Transverse colon (tissue), 4 donors: ENCODE measurements at regions not wholly inside any gene's neighbourhood (a gene's known extent, or its start where the extent isn't known, plus 50 kb on each side); places are given as distances from the start of the nearest gene placed in this dataset.

Experiments used
- DNase-seq: peaks from one replicate; pipeline ENCODE4 v3.0.0-alpha.2; 2019
- H3K27ac ChIP-seq, 4 donors: fragments of 200-600 bp; sonication (generic); 2 replicates each; pipeline ENCODE4 v1.5.1; 2016 to 2018; ENCODE audit warnings: inconsistent platforms in 4 of 4
- H3K27me3 ChIP-seq: fragments of 200-600 bp; sonication (generic); 2 replicates; pipeline ENCODE4 v1.5.1; 2017; ENCODE audit warnings: inconsistent platforms
- H3K36me3 ChIP-seq, 4 donors: fragments of 200-600 bp; sonication (generic); 2 replicates each; pipeline ENCODE4 v1.5.1; 2017 to 2019; ENCODE audit warnings: inconsistent platforms in 4 of 4
- H3K4me1 ChIP-seq, 4 donors: fragments of 200-600 bp; sonication (generic); 2 replicates each; pipeline ENCODE4 v1.5.1; 2017 to 2020; ENCODE audit warnings: inconsistent platforms in 4 of 4
- H3K4me3 ChIP-seq, 4 donors: fragments of 200-600 bp; sonication (generic); 1 replicate in 1 of 4; 2 replicates in 3 of 4; pipeline versions ENCODE4 v1.5.1 to v1.6.1; 2017 to 2019; ENCODE audit warnings: inconsistent platforms in 4 of 4
- H3K9me3 ChIP-seq, 2 donors: fragments of 200-600 bp; sonication (generic); 2 replicates each; pipeline ENCODE4 v1.5.1; 2017 to 2019; ENCODE audit warnings: inconsistent platforms in 2 of 2
- EP300 ChIP-seq: sonication (generic); formaldehyde crosslinking; IDR thresholded peaks from one replicate; pipeline ENCODE4 v1.6.1; 2017; ENCODE audit warnings: antibody characterized with exemption, low read depth
- POLR2A ChIP-seq: fragments of 450-650 bp; IDR thresholded peaks from one replicate; pipeline ENCODE4 v1.6.1; 2016; ENCODE audit warnings: antibody characterized with exemption, mild to moderate bottlenecking, moderate library complexity
- POLR2AphosphoS5 ChIP-seq, 3 donors: sonication (generic); formaldehyde crosslinking; IDR thresholded peaks; one replicate each; pipeline ENCODE4 v1.6.1; 2016; ENCODE audit warnings: antibody characterized with exemption in 3 of 3
- WGBS, 2 donors: methylation state at CpG; one replicate each; pipeline ENCODE4 v1.1.5; 2018; ENCODE audit warnings: low coverage in 1 of 2; 5-methylcytosine and 5-hydroxymethylcytosine counted together
- in situ Hi-C, 4 donors: fragments of 200-750 bp; cut with MboI; loops; one replicate each; pipeline versions ENCODE4 v1.15.0 to v1.15.1; 2017; ENCODE audit warnings: low sequenced_read_pairs in 3 of 4, low pct_ligation_motif_present in 1 of 4, low pct_unique_long_range_greater_than_20kb in 1 of 4
- intact Hi-C: fragments of 100-400 bp; cut with DNase I; formaldehyde crosslinking; loops from one replicate; pipeline ENCODE4 v1.15.1; 2023; ENCODE audit warnings: low total_unique reads
- TF ChIP-seq, protein P1 (sequence below), 5 experiments: fragments of 200-600 bp in 3 of 5; fragments of 450-650 bp in 2 of 5; sonication (generic) in 3 of 5; IDR thresholded peaks; 1 replicate in 2 of 5; 2 replicates in 3 of 5; pipeline ENCODE4 v1.5.1; 2016 to 2017; ENCODE audit warnings: antibody characterized with exemption in 5 of 5, inconsistent platforms in 3 of 5, mild to moderate bottlenecking in 2 of 5, moderate library complexity in 1 of 5

DNA sequence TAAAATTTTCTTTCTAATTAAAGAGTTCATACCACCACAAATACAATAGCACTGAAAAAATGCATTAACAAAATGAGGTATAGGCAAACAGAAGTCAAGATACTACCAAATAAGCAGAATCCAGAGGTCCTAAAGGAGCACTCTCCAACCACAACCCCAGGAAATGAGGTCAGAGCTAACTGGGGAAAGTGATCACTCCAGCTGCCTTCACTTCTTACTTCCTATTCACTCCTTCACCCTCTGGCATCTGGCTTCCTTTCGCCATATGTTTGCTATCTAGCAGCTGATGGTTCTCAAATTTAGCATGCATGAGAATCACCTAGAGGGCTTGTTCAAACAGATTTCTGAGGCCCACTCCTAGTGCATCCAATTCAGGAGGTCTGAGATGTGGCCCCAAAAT is 212.6 kb upstream of the ACVR2A start:
- no peaks in the 10 kb centered on the region for H3K36me3 ChIP-seq
- DNase-seq, result no peak
- H3K9me3 ChIP-seq, result no peaks in the 10 kb centered on the region
- TF ChIP-seq, protein P1, sequence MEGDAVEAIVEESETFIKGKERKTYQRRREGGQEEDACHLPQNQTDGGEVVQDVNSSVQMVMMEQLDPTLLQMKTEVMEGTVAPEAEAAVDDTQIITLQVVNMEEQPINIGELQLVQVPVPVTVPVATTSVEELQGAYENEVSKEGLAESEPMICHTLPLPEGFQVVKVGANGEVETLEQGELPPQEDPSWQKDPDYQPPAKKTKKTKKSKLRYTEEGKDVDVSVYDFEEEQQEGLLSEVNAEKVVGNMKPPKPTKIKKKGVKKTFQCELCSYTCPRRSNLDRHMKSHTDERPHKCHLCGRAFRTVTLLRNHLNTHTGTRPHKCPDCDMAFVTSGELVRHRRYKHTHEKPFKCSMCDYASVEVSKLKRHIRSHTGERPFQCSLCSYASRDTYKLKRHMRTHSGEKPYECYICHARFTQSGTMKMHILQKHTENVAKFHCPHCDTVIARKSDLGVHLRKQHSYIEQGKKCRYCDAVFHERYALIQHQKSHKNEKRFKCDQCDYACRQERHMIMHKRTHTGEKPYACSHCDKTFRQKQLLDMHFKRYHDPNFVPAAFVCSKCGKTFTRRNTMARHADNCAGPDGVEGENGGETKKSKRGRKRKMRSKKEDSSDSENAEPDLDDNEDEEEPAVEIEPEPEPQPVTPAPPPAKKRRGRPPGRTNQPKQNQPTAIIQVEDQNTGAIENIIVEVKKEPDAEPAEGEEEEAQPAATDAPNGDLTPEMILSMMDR (IDR thresholded peaks at IDR 0.05), result no peak
- TF ChIP-seq EP300 (no peak), POLR2A (no peak), POLR2AphosphoS5 (IDR thresholded peaks at IDR 0.05) (no peak)
- no peaks in the 10 kb centered on the region for H3K27me3 ChIP-seq
- no peak overlapping the region for H3K4me3 ChIP-seq
- in situ Hi-C loops, result loop anchor here in 1 of 4 donors (25.0 kb wide), 1 partner anchor 895 kb away; no protein-coding TSS in a partner anchor
- intact Hi-C loops, result no loop called here
- H3K27ac ChIP-seq, result no peak overlapping the region
- 83 to 86% methylated on average over 1 of the region's 1 CpG for WGBS, 2 donors
- H3K4me1 ChIP-seq, result peaks cover 12 to 45% (median 16%) of the 10 kb centered on the region in 4 donors

DNA sequence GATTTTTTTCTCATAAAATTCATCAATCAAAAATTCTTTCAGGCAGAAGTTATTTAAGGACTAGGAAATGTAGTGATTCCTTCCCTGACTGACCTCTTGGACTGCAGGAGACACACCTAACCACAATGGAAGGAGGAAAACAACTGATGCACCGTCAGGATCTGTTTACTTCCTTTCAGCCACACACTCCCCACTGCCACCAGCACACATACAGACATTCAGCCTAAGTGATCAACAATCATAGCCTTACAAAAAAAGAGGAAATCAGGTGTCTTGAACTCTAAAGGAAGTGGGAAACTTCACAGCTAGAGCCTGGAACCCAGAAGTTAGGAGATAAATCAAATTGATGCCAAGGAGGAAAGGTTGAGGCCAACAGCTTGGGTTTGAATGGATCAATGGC is 213.5 kb upstream of the ACVR2A start:
- no peaks in the 10 kb centered on the region for H3K36me3 ChIP-seq
- intact Hi-C loops (no loop called here), in situ Hi-C loops (loop anchor here in 1 of 4 donors (25.0 kb wide), 1 partner anchor 894 kb away; no protein-coding TSS in a partner anchor)
- peak overlapping the region in 3 of 4 donors; percentile 15 to 64 (median 56) for H3K27ac ChIP-seq
- H3K4me3 ChIP-seq, result no peak overlapping the region
- WGBS, 2 donors, result 19 to 80% methylated on average over 1 of the region's 1 CpG
- H3K4me1 ChIP-seq, result peaks cover 5 to 36% (median 8%) of the 10 kb centered on the region in 4 donors
- DNase-seq, result peak; percentile 32
- TF ChIP-seq POLR2AphosphoS5 (IDR thresholded peaks at IDR 0.05) (no peak), EP300 (no peak), POLR2A (no peak)
- TF ChIP-seq, protein P1 (IDR thresholded peaks at IDR 0.05), result no peak
- H3K27me3 ChIP-seq, result no peaks in the 10 kb centered on the region
- H3K9me3 ChIP-seq, result no peaks in the 10 kb centered on the region

DNA sequence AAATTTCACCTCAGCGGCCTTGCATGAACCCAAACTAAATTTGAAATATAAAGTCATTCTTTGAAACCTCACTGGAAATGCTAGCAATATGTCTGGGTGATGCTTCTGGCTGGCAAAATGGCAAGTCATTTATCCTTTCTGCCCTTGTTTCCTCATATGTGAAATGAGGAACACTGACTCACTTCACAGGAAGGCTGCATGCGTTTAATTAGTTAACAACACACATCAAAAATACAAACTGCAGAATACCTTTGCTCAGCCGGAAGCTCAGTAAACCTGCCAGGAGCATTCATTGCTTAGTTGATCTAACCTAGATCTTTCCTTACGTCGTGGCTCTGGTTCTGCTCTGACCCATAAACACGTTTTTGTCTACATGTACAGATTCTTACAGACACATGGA is 214.2 kb upstream of the ACVR2A start:
- no peak for DNase-seq
- Histone ChIP-seq H3K27me3 (no peaks in the 10 kb centered on the region), H3K4me1 (peaks cover 0 to 29% (median under 1%) of the 10 kb centered on the region in 4 donors), H3K27ac (peak overlapping the region in 3 of 4 donors; percentile 15 to 64 (median 56)), H3K4me3 (no peak overlapping the region), H3K36me3 (no peaks in the 10 kb centered on the region), H3K9me3 (no peaks in the 10 kb centered on the region)
- TF ChIP-seq, protein P1 (IDR thresholded peaks at IDR 0.05), result no peak
- peak in 1 of 3 donors; percentile 40 for TF ChIP-seq POLR2AphosphoS5 (IDR thresholded peaks at IDR 0.05)
- intact Hi-C loops, result no loop called here
- 42 to 44% methylated on average over 5 to 6 of the region's 6 CpGs for WGBS, 2 donors
- in situ Hi-C loops, result loop anchor here in 1 of 4 donors (25.0 kb wide), 1 partner anchor 893 kb away; no protein-coding TSS in a partner anchor

DNA sequence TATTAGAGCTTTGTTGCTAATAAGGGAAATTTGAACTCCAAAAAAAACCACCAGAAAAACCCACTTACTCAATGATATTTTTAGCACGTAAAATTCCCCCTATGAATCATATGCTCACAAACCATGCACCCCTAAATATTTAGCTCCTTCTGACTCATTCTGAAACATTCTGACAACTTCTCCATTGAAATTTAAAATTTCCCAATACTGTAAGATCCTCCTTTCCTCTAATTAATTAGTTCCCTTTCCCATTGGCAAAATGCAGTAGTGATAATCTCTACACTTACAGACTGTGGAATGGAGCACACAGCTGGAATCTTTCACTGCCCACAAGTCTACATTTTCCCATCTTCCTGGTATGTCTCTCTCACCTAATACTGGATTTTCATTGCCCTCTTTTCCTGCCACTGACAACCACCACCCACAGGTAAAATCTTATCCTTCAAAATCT is 215.8 kb upstream of the ACVR2A start:
- Histone ChIP-seq H3K9me3 (no peaks in the 10 kb centered on the region), H3K36me3 (no peaks in the 10 kb centered on the region), H3K4me3 (no peak overlapping the region), H3K4me1 (peaks cover 0 to 21% (median 0%) of the 10 kb centered on the region in 4 donors), H3K27me3 (no peaks in the 10 kb centered on the region), H3K27ac (no peak overlapping the region)
- no peak for TF ChIP-seq EP300
- TF ChIP-seq, protein P1 (IDR thresholded peaks at IDR 0.05), result no peak
- TF ChIP-seq POLR2AphosphoS5 (IDR thresholded peaks at IDR 0.05), result no peak
- no peak for TF ChIP-seq POLR2A
- WGBS, 2 donors, result 55 to 67% methylated on average over 1 of the region's 1 CpG
- intact Hi-C loops, result no loop called here
- in situ Hi-C loops, result loop anchor here in 1 of 4 donors (25.0 kb wide), 1 partner anchor 892 kb away; no protein-coding TSS in a partner anchor
- no peak for DNase-seq
